Esophagus (tissue), 2 donors: ENCODE measurements at regions not wholly inside any gene's neighbourhood (a gene's known extent, or its start where the extent isn't known, plus 50 kb on each side); places are given as distances from the start of the nearest gene placed in this dataset.
"Not testable (repeated sequence)": the region's sequence is repeated elsewhere in the genome, so short reads cannot be mapped to it uniquely, and the experiment has no call there.

Experiments used
- H3K27ac ChIP-seq, 2 donors: one replicate each; pipeline ENCODE4 v1.5.1; 2013; ENCODE audit warnings: low read depth in 2 of 2, mild to moderate bottlenecking in 2 of 2, inconsistent platforms in 1 of 2, low read length in 1 of 2, moderate library complexity in 1 of 2
- H3K27me3 ChIP-seq, 2 donors: one replicate each; pipeline ENCODE4 v1.6.1; 2013; ENCODE audit warnings: low read length in 2 of 2, control low read depth in 1 of 2, mild to moderate bottlenecking in 1 of 2; ENCODE audit not compliant: insufficient read depth in 2 of 2, control insufficient read depth in 1 of 2
- H3K36me3 ChIP-seq, 2 donors: one replicate each; pipeline ENCODE4 v1.6.1; 2013; ENCODE audit warnings: low read length in 1 of 2; ENCODE audit not compliant: control insufficient read depth in 2 of 2, insufficient read depth in 2 of 2
- H3K4me1 ChIP-seq, 2 donors: one replicate each; pipeline ENCODE4 v1.6.1; 2013; ENCODE audit warnings: low read length in 1 of 2; ENCODE audit not compliant: control insufficient read depth in 2 of 2, insufficient read depth in 2 of 2
- H3K4me3 ChIP-seq, 2 donors: one replicate each; pipeline ENCODE4 v1.5.1; 2013; ENCODE audit warnings: low read length in 2 of 2, mild to moderate bottlenecking in 2 of 2, low read depth in 1 of 2, moderate library complexity in 1 of 2
- H3K9me3 ChIP-seq, 2 donors: one replicate each; pipeline ENCODE4 v1.6.1; 2013; ENCODE audit warnings: mild to moderate bottlenecking in 2 of 2, low read depth in 1 of 2, low read length in 1 of 2, moderate library complexity in 1 of 2; ENCODE audit not compliant: control insufficient read depth in 2 of 2, insufficient read depth in 1 of 2
- WGBS, 2 donors: extraction: QIAGEN DNeasy Blood & Tissue Kit; methylation state at CpG; one replicate each; pipeline ENCODE4 v1.1.7; 2013; 5-methylcytosine and 5-hydroxymethylcytosine counted together
- donor health status: healthy with polysubstance abuse.
- donor health status: Bipolar disorder and iron deficiency.

DNA sequence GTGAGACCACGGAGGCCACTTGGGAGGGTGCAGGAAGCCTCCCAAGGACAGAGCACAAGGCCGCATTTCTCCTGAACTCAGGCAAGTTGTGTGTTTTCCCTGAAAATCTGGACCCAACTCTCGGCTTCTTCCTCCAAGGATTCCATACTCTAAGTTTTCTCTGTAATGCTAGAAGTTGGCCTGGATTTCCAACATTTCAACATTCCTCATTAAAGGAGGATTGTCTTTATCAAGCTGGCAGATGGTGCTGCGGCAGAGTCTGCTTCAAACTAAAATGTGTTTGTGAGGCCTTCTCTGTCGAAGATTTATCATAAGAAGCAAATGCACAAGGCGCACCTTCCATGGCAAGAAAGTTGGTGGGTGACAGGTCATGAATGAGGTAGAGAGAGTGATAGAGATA lies 94.4 kb upstream of the SATB2 start:
- H3K9me3 ChIP-seq: no peaks in the 10 kb centered on the region
- no peak overlapping the region for H3K27ac ChIP-seq
- WGBS, 2 donors: 85% methylated on average over 6 of the region's 6 CpGs

DNA sequence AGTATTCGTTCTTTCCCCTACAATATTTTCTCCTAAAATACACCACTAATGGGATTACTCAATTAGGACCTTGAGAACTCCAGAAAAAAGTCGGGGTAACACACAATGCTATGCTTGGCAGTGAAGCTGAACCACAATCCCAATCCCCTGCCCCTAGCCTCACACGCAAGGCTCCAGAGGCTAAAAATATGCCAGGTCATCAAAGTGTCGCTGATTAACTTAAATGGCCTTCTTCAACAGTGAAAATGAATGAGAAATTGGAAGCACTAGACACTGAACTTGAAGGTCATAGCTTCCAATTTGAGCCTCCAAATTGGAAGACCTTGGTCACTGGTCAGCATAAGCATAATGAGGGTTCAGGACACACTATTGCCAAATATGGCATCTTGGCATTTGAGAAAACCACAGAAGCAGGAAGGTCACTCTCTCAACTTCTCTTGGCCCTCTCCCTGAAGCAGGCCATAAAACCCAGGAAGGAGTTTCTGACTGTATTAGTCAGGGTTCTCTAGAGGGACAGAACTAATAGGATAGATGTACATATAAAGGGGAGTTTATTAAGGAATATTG lies 86.0 kb upstream of the SATB2 start:
- Histone ChIP-seq H3K36me3 (no peaks in the 10 kb centered on the region), H3K4me1 (no peaks in the 10 kb centered on the region), H3K27ac (no peak overlapping the region), H3K27me3 (no peaks in the 10 kb centered on the region), H3K4me3 (no peak overlapping the region), H3K9me3 (no peaks in the 10 kb centered on the region)
- 71 to 72% methylated on average over 4 of the region's 4 CpGs for WGBS, 2 donors

More for the DNA sequence above, 94.4 kb upstream of the SATB2 start:
- no peaks in the 10 kb centered on the region for H3K27me3 ChIP-seq
- no peaks in the 10 kb centered on the region for H3K36me3 ChIP-seq
- H3K4me3 ChIP-seq: no peak overlapping the region
- H3K4me1 ChIP-seq: no peaks in the 10 kb centered on the region

DNA sequence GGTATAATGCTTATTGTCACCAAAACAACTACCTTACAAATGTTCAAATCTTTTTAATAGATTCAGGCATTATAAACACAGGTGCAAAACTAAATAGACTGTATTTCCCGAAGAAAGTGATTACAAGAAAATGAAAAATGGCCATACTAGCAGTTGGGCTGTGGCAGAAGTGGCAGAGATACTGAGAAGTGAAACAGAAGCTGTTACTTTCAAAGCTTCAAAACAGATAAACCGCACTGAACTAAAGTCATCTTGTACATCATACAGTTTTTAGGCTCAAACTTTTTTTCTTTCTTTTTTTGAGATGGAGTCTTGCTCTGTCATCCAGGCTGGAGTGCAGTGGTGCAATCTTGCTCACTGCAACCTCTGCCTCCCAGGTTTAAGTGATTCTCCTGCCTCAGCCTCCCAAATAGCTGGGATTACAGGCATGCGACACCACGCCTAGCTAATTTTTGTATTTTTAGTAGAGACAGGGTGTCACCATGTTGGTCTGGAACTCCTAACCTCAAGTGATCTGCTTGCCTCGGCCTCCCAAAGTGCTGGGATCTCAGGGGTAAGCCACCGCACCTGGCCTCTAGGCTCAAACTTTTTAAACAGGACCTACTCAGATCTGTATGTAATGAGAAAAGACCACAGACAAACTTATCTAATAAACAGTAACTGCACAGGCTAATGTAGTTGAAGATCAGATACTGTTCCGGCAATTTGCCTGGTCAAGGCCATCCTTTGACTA lies 77.9 kb upstream of the SATB2 start:
- H3K9me3 ChIP-seq: no peaks in the 10 kb centered on the region
- no peaks in the 10 kb centered on the region for H3K36me3 ChIP-seq
- H3K27me3 ChIP-seq: no peaks in the 10 kb centered on the region
- no peaks in the 10 kb centered on the region for H3K4me1 ChIP-seq
- no peak overlapping the region for H3K4me3 ChIP-seq
- H3K27ac ChIP-seq: no peak overlapping the region
- 79 to 81% methylated on average over 7 of the region's 7 CpGs for WGBS, 2 donors

DNA sequence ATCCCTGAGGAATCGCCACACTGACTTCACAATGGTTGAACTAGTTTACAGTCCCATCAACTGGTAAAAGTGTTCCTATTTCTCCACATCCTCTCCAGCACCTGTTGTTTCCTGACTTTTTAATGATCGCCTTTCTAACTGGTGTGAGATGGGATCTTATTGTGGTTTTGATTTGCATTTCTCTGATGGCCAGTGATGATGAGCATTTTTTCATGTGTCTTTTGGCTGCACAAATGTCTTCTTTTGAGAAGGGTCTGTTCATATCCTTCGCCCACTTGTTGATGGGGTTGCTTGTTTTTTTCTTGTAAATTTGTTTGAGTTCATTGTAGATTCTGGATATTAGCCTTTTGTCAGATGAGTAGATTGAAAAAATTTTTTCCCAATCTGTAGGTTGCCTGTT lies 76.1 kb upstream of the SATB2 start:
- H3K27me3 ChIP-seq, H3K4me3 ChIP-seq, H3K27ac ChIP-seq, H3K36me3 ChIP-seq, H3K4me1 ChIP-seq, H3K9me3 ChIP-seq: not testable (repeated sequence)
- WGBS, 2 donors: 80 to 86% methylated on average over 3 of the region's 3 CpGs

GRCh38 chr2:199527071-199527470 lies 69.3 kb upstream of the SATB2 start:
- WGBS, 2 donors: 61 to 63% methylated on average over 1 of the region's 1 CpG
- Histone ChIP-seq H3K9me3 (no peaks in the 10 kb centered on the region), H3K27ac (no peak overlapping the region), H3K27me3 (no peaks in the 10 kb centered on the region), H3K36me3 (no peaks in the 10 kb centered on the region), H3K4me1 (no peaks in the 10 kb centered on the region), H3K4me3 (no peak overlapping the region)

DNA sequence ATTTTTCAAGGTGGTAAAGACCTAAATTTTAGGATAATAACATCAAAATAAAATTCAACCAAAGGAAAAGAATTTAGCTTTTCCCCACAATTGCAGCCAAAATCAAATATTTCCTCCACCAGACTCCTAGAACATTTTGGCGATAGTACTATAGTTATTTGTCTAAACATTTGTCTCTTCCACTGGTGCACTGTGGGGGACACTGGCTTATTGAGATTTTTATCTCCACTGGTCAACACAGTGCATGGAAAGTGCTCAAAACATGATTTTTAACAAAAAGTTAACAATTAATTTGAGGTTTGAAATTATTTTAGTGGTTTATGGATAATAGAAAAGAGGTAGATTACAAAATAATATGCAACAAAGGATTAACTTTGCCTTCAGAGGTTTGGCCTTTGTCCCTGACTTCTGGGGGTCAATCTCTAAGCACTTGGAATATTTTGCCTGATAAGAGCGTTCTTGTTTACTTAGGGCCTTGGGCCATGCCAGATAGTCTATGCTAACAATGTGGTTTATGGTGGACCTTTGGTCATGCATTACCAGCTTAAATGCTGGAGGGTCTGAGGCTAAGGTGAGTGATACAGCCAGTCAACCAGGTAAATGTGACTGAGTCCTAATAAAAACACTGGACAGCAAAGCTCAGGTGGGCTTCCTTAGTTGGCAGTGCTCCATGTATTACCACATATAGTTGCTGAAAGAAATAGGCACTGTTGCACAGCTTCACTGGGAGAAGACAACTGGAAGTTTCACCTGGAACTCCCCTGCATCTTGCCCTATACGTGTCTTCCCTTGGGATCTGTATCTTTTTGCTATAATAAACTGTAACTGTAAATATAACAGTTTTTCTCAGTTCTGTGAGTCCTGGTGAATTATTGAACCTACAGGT lies 67.2 kb upstream of the SATB2 start:
- WGBS, 2 donors: 69 to 80% methylated on average over 3 of the region's 3 CpGs
- Histone ChIP-seq H3K9me3 (no peaks in the 10 kb centered on the region), H3K36me3 (no peaks in the 10 kb centered on the region)

GRCh38 chr2:199509403-199509802 lies 51.7 kb upstream of the SATB2 start:
- Histone ChIP-seq H3K27me3 (no peaks in the 10 kb centered on the region), H3K9me3 (no peaks in the 10 kb centered on the region), H3K4me1 (no peaks in the 10 kb centered on the region), H3K27ac (no peak overlapping the region), H3K36me3 (no peaks in the 10 kb centered on the region), H3K4me3 (no peak overlapping the region)
- 63 to 70% methylated on average over 1 of the region's 1 CpG for whole genome bisulfite sequencing, 2 donors

More for the DNA sequence above, 67.2 kb upstream of the SATB2 start:
- Histone ChIP-seq H3K27me3 (no peaks in the 10 kb centered on the region), H3K4me3 (no peak overlapping the region), H3K27ac (no peak overlapping the region), H3K4me1 (no peaks in the 10 kb centered on the region)
